ENCODE measurements at regions not wholly inside any gene's neighbourhood (a gene's known extent, or its start where the extent isn't known, plus 50 kb on each side); places are given as distances from the start of the nearest gene placed in this dataset.

GRCh38 chr5:159743234-159743633 is 173.0 kb upstream of the ADRA1B start:
- no peak for DNase-seq (ENCODE audit: low read depth)
- no peak overlapping the region for H3K4me3 ChIP-seq (ENCODE audit: control insufficient read depth, low read depth, low read length)
- TF ChIP-seq, protein P1, sequence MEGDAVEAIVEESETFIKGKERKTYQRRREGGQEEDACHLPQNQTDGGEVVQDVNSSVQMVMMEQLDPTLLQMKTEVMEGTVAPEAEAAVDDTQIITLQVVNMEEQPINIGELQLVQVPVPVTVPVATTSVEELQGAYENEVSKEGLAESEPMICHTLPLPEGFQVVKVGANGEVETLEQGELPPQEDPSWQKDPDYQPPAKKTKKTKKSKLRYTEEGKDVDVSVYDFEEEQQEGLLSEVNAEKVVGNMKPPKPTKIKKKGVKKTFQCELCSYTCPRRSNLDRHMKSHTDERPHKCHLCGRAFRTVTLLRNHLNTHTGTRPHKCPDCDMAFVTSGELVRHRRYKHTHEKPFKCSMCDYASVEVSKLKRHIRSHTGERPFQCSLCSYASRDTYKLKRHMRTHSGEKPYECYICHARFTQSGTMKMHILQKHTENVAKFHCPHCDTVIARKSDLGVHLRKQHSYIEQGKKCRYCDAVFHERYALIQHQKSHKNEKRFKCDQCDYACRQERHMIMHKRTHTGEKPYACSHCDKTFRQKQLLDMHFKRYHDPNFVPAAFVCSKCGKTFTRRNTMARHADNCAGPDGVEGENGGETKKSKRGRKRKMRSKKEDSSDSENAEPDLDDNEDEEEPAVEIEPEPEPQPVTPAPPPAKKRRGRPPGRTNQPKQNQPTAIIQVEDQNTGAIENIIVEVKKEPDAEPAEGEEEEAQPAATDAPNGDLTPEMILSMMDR (IDR thresholded peaks at IDR 0.05; ENCODE audit: control insufficient read depth, insufficient read depth, low read depth, low read length, missing control alignments): no peak

GRCh38 chr5:159746707-159747106 is 169.6 kb upstream of the ADRA1B start:
- TF ChIP-seq, protein P1 (IDR thresholded peaks at IDR 0.05; ENCODE audit: control insufficient read depth, insufficient read depth, low read depth, low read length, missing control alignments): no peak
- H3K4me3 ChIP-seq (ENCODE audit: control insufficient read depth, low read depth, low read length): no peak overlapping the region
- no peak for DNase-seq (ENCODE audit: low read depth)

DNA sequence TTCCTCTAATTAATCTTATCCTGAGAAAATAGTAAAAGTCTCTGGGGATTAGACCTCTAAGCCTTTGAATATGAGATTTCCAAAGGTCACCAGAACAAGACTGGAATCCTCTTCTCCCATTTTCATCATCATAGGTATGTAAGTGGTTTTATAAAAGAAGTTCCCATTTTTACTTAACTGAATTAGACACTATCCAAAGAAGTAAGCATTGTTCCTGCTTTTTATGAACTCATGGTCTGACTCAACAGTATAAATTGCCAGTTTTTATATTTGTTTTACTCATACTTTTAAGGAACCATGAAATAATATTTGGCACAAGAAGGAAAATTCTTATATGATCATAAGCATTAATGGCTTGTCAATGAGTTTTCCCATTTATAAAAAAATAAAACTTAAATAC is 167.1 kb upstream of the ADRA1B start:
- H3K4me3 ChIP-seq (ENCODE audit: control insufficient read depth, low read depth, low read length): no peak overlapping the region
- TF ChIP-seq, protein P1 (IDR thresholded peaks at IDR 0.05; ENCODE audit: control insufficient read depth, insufficient read depth, low read depth, low read length, missing control alignments): no peak
- no peak for DNase-seq (ENCODE audit: low read depth)

GRCh38 chr5:159750226-159750625 is 166.1 kb upstream of the ADRA1B start:
- H3K4me3 ChIP-seq (ENCODE audit: control insufficient read depth, low read depth, low read length): no peak overlapping the region
- TF ChIP-seq, protein P1 (IDR thresholded peaks at IDR 0.05; ENCODE audit: control insufficient read depth, insufficient read depth, low read depth, low read length, missing control alignments): no peak
- no peak for DNase-seq (ENCODE audit: low read depth)

GRCh38 chr5:159751459-159751858 is 164.8 kb upstream of the ADRA1B start:
- no peak overlapping the region for H3K4me3 ChIP-seq (ENCODE audit: control insufficient read depth, low read depth, low read length)
- DNase-seq (ENCODE audit: low read depth): no peak
- TF ChIP-seq, protein P1 (IDR thresholded peaks at IDR 0.05; ENCODE audit: control insufficient read depth, insufficient read depth, low read depth, low read length, missing control alignments): no peak

- TF ChIP-seq, protein P1 (IDR thresholded peaks at IDR 0.05; ENCODE audit: control insufficient read depth, insufficient read depth, low read depth, low read length, missing control alignments): no peak
- no peak overlapping the region for H3K4me3 ChIP-seq (ENCODE audit: control insufficient read depth, low read depth, low read length)
- no peak for DNase-seq (ENCODE audit: low read depth)
These were observed 163.5 kb upstream of the ADRA1B start for GRCh38 chr5:159752622-159753275.
